ENCODE measurements at regions not wholly inside any gene's neighbourhood (a gene's known extent, or its start where the extent isn't known, plus 50 kb on each side); places are given as distances from the start of the nearest gene placed in this dataset.

DNA sequence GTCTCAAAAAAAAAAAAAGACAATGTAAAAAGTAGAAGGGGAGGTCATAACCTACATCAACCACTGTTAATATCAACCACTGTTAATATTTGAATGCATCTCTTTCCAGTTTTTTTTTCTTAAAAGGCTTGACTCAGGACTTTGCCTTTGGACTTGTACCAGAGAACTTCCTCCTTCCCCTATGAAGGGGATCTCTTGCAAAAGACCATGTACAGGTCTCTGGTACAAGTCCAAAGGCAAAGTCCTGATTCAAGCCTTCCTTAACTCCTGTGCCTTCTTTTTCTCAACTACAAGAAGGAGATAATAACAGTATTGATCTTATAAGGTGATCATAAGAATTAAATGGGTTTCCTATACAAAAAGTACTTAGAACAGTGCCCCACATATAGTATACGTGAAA is 563.5 kb downstream of the BUD13 start:
- H3K27ac Mint-ChIP-seq = no peak overlapping the region
- ChIA-PET POLR2A (no interaction called here), CTCF (no interaction called here)
- no peak for DNase-seq
- no peaks in the 10 kb centered on the region for H3K36me3 Mint-ChIP-seq (ENCODE audit: low read depth)
- no peaks in the 10 kb centered on the region for H3K27me3 Mint-ChIP-seq
- H3K4me3 Mint-ChIP-seq = no peak overlapping the region
- no peaks in the 10 kb centered on the region for H3K4me1 Mint-ChIP-seq
- no peaks in the 10 kb centered on the region for H3K9me3 Mint-ChIP-seq

DNA sequence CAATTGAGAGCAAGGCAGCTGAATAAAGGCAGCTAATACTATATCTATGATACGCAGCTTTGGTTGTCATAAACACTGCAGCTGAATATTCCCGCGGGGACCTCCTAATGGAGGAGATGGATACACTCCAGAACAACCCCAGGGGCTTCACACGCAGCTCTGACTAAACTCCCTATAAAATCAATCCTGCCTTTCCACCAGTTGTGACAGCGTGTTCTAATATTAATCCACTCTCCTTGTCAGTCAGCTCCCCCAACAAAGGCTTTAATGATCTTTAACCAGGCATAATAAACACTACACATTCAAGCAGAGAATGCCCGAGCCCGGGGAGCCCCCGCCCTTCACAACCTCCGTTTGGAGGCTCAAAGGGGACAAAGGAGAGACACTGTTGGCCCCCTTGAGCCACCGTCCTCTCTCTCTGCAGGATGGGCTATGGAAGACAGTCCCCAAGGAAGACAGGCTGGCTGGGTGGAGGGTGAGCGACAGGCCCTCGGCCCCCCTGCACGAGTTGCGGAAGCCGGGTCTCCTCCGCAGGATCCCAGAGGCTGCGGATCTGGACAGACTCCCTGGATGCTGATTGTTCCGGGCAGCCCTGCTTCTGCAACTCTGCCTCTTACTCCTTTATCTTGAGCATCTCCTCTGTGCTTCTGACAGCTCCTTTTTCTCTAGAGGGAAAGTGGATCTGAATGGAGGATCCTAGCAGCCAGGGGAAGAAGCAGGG is 565.2 kb downstream of the BUD13 start:
- ChIA-PET POLR2A (no interaction called here), CTCF (interaction anchor here (1.4 kb wide), 1 partner anchor 15 kb away, joined by 3 read pairs; no protein-coding TSS in a partner anchor)
- Mint-ChIP-seq H3K36me3 (ENCODE audit: low read depth) (no peaks in the 10 kb centered on the region), H3K27me3 (no peaks in the 10 kb centered on the region), H3K4me3 (no peak overlapping the region), H3K4me1 (no peaks in the 10 kb centered on the region), H3K27ac (no peak overlapping the region), H3K9me3 (no peaks in the 10 kb centered on the region)
- DNase-seq = no peak

DNA sequence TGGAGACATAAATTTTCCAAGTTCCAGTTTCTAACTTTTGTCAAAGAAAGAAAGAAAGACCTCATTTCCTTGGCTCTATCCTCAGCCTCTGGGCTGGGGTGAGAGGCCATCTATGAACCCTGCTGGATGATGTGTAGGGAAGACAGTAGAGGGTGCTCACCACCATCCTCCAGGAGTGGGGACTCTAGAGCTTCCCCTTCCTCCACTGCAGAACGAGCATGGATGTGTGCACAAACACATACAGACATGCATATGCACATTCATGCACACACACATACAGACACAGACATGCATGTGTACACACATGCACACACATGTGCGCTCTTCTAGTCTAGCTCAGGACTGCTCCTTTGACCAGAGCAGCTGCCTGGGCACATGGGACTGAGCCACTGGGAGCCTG is 565.8 kb downstream of the BUD13 start:
- Mint-ChIP-seq H3K27ac (no peak overlapping the region), H3K27me3 (no peaks in the 10 kb centered on the region), H3K9me3 (no peaks in the 10 kb centered on the region), H3K4me1 (no peaks in the 10 kb centered on the region), H3K4me3 (no peak overlapping the region), H3K36me3 (ENCODE audit: low read depth) (no peaks in the 10 kb centered on the region)
- DNase-seq = no peak
- CTCF ChIA-PET = interaction anchor here (1.4 kb wide), 1 partner anchor 15 kb away, joined by 3 read pairs; no protein-coding TSS in a partner anchor
- POLR2A ChIA-PET = no interaction called here

DNA sequence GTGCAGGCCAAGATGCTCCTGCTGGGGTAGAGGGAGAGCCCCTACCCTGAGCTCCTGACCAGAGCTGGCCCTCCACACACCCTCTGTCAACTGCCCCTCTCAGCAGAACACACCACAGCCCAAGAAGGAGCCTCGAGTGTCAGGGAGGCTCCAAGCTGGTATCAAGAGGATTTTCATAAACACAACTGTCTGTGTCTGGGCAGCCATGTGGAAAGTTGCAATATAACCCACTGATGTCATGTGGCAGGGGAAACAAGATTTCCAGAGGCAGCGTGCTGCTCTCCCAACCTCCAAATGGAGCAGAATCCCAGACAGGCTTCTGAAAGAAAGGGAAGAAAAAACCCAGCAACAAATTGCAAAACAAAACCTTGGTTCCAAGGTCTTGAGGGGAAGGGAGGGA is 569.9 kb downstream of the BUD13 start:
- Mint-ChIP-seq H3K4me1 (no peaks in the 10 kb centered on the region), H3K36me3 (ENCODE audit: low read depth) (no peaks in the 10 kb centered on the region), H3K27me3 (no peaks in the 10 kb centered on the region), H3K27ac (no peak overlapping the region), H3K9me3 (no peaks in the 10 kb centered on the region), H3K4me3 (no peak overlapping the region)
- no peak for DNase-seq
- CTCF ChIA-PET = interaction anchor here (1.0 to 1.3 kb wide), 2 partner anchors 11 to 12 kb away, joined by 3 read pairs; no protein-coding TSS in a partner anchor
- POLR2A ChIA-PET = interaction anchor here (0.6 kb wide), 1 partner anchor 296 kb away, joined by 4 read pairs; no protein-coding TSS in a partner anchor

DNA sequence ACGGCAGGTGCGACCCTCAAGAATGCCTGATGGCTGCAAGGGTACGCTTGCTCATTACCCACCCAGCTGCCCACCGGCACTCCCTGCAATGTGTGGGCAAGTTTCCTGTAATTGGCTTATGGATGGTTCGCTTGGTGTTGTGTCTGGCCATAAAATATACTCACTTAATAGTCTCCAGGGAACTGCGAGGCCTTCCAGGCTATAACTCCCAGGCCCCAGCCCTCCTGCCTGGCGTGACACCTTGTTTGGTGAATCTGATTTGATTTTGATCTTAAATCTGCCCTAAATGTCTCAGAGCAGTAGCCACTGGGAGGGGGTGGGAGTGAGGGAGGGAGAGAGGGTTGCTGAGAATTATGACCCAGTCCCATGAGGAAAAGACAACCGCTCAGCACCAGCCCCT is 572.2 kb downstream of the BUD13 start:
- ChIA-PET CTCF (no interaction called here), POLR2A (no interaction called here)
- DNase-seq = no peak
- Mint-ChIP-seq H3K4me1 (no peaks in the 10 kb centered on the region), H3K27me3 (no peaks in the 10 kb centered on the region), H3K9me3 (no peaks in the 10 kb centered on the region), H3K4me3 (no peak overlapping the region), H3K36me3 (ENCODE audit: low read depth) (no peaks in the 10 kb centered on the region), H3K27ac (no peak overlapping the region)

DNA sequence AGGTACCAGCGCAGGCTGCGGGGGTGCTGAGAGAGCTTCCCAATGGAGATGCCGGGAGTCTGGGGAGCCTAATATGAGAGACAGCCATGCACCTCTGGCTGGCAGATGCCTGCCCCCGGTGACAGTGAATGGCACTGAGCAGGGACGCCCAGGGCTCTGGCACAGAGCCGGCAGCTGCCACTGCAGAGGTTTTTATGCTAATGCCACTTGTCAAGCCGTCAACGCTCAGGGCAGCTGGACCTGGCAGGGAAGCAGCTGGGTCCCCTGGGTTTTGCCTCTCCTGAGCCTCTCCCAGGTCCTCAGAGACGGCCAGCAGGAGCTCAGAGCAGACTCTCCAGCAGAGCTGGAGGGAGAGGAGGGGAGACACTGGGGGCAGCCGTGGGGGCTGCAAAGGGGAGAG is 573.6 kb downstream of the BUD13 start:
- Mint-ChIP-seq H3K4me3 (no peak overlapping the region), H3K27ac (no peak overlapping the region), H3K27me3 (peaks cover 7% of the 10 kb centered on the region), H3K9me3 (no peaks in the 10 kb centered on the region), H3K4me1 (no peaks in the 10 kb centered on the region), H3K36me3 (ENCODE audit: low read depth) (no peaks in the 10 kb centered on the region)
- DNase-seq = no peak
- ChIA-PET CTCF (no interaction called here), POLR2A (no interaction called here)

DNA sequence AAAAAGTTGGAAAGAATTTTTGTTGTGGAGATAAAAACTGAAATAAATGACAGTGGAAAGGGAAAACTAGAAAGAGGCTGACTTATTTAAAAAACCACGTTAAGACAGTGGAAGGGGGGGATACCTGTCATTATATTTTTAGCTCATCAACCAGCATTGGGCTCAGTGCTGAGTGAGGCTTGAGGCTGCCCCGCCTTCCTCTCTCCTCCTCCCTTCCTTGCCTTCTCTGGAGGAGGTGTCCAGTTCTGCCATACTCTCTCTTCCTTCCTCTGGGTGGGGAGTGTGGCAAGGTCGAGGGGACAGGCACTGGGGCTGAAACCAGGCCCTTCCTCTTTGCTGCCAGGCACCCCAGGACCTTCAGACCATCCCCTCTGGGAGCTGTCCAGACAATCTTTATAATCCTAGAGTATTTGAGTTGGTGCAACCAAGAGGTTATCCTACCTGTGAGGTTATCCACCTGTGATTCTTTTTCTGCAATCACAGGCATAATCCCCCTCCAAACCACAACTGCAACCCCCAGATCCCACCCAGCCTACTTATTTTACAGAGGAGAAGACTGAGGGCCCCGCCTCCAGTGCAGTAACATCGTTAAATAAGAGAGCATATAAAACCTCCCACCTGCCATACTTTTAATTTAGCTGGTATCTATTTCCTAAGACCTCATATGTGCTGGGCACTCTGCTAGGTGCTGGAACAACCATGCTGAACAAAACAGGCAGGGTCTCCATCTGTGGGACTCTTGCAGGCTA is 578.5 kb downstream of the BUD13 start:
- POLR2A ChIA-PET = no interaction called here
- H3K27me3 Mint-ChIP-seq = peaks cover 28% of the 10 kb centered on the region
- CTCF ChIA-PET = interaction anchor here (1.0 kb wide), 1 partner anchor 10 kb away, joined by 3 read pairs; no protein-coding TSS in a partner anchor
- no peak overlapping the region for H3K27ac Mint-ChIP-seq
- no peaks in the 10 kb centered on the region for H3K4me1 Mint-ChIP-seq
- H3K9me3 Mint-ChIP-seq = no peaks in the 10 kb centered on the region
- no peak for DNase-seq
- H3K4me3 Mint-ChIP-seq = no peak overlapping the region
- no peaks in the 10 kb centered on the region for H3K36me3 Mint-ChIP-seq (ENCODE audit: low read depth)

DNA sequence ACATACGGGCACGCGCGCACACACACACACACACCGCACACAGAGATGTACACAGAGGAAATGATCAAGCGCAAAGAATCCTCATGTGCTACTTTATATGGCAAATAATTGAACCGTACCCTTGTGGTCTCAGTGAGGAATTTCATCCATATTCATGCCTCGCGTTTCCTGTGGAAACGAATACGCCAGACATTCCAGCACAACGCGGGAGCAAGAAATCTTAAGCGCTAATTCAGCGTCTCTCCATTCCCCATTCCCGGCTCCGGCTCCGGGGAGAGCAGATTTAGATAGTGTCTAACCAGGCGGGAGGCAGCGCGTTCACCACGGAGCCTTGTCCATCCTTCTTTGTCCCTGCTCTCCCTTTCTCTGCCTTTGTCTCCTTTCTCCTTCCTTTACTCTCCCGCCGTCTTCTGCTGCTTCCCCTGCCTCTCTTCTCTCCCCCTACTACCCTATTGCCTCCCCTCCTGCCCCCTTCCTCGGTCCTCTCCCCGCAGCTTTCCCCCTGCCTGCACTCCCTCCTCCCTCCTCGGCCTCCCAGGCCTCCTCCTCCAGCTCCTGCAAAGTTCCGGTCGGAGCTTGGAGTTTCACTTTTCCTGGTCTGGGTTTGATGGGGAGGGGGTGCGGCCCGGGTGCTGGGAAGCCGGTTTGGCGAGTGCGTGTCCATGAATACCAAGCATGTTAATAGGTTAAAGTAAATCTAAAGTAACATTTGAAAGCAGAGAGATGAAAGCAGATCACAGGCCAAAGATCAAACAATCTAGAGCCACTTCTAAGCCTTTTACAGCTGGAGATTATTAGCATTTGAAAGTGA is 579.3 kb downstream of the BUD13 start:
- Mint-ChIP-seq H3K36me3 (ENCODE audit: low read depth) (no peaks in the 10 kb centered on the region), H3K4me3 (no peak overlapping the region), H3K4me1 (no peaks in the 10 kb centered on the region), H3K9me3 (no peaks in the 10 kb centered on the region), H3K27ac (no peak overlapping the region), H3K27me3 (peaks cover 28% of the 10 kb centered on the region)
- ChIA-PET CTCF (interaction anchor here (1.0 kb wide), 1 partner anchor 9 kb away, joined by 3 read pairs; no protein-coding TSS in a partner anchor), POLR2A (no interaction called here)
- DNase-seq = no peak

DNA sequence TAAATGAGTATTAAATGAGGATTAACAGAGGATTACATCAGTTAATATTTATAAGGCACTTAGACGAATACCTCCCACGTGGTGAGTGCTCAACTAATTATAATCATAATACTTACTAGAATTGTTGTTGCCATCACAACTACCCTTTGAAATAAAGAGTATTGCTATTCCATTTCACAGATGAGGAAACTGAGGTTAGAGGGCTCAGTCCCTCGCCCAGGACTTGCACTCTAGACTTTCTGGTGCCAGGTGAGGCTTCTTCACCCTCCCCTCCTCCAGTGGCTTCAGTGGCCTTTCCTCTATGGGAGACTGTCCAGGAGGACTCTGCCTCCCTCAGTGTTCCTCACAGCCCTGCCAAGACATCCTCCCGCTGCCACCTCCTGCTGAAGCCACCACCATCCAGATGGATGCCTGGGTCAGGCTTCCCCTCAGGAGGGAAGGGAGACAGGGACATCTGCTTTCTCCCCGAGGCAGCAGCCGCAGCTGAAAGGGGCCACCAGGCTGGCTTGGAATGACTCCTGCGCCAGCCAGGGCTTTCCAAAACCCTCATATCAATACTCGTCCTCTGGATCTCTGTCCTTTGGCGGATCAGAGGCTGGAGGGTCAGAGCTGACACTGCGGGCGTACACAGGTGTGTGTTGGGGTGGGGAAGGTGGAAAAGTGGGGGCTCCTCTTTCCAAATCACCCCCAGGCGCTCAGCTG is 580.1 kb downstream of the BUD13 start:
- no peak overlapping the region for H3K4me3 Mint-ChIP-seq
- no peak for DNase-seq
- CTCF ChIA-PET = no interaction called here
- H3K9me3 Mint-ChIP-seq = no peaks in the 10 kb centered on the region
- H3K27ac Mint-ChIP-seq = no peak overlapping the region
- H3K27me3 Mint-ChIP-seq = peaks cover 28% of the 10 kb centered on the region
- no peaks in the 10 kb centered on the region for H3K36me3 Mint-ChIP-seq (ENCODE audit: low read depth)
- no peaks in the 10 kb centered on the region for H3K4me1 Mint-ChIP-seq
- POLR2A ChIA-PET = no interaction called here

DNA sequence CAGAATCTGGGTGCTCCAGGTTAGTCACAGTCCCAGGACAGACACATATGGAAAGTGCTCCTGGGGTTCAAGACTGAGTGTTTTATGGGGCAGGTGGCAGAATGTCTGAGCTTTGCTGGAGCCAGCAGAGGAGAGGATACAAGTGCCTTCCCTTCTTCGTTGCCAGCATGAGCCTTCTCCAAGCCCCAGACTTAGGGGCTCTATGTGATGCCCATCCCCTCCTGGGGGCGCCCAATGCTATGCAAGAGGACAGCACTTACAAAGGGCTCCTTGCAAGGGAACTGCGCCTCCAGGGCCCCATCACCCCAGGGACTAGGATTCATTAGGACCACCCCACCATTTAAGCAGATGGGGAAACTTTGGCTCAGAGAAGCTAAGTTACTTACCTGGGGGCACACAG is 581.9 kb downstream of the BUD13 start:
- Mint-ChIP-seq H3K4me1 (no peaks in the 10 kb centered on the region), H3K27ac (no peak overlapping the region), H3K4me3 (no peak overlapping the region), H3K36me3 (ENCODE audit: low read depth) (no peaks in the 10 kb centered on the region), H3K9me3 (no peaks in the 10 kb centered on the region), H3K27me3 (peaks cover 28% of the 10 kb centered on the region)
- DNase-seq = no peak
- POLR2A ChIA-PET = no interaction called here
- CTCF ChIA-PET = interaction anchor here (0.5 kb wide), 1 partner anchor 761 kb away, joined by 3 read pairs; no protein-coding TSS in a partner anchor

DNA sequence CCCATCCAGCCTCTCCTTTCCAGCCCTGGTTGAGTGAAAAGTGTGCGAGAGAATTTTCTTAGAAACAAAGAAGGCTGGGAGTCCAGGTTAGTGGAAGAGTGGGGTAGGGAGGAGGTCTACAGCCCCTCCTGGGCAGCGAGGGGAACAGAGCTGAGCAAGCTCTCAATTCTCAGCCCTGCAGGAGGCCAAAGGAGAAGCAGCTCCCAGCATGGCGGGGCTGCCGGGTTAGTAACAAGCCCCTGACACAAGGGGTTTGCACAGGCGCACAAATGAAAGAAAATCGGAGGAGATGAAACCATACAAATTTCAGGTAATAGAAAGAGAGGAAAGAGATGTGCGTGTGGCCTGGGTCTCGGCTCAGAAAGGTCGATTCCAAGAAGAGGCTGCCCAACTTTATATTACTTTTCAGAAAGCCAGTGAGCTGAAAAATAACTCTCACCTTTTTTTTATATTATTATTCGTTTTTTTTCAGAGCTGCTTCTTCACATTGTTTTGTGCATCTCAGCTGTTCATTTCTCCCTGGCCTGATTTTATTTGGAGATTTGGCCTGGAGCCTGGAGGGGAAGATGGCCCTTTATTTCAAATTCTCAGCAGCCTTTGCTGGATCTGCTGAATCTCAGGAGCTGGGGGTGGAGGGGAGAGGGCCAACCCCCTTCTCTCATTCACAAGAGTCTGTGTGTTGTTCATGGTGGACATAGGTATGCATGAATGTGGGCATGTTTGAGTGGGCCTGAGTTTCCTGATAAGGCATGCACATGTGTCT is 583.2 kb downstream of the BUD13 start:
- no peak for DNase-seq
- Mint-ChIP-seq H3K9me3 (no peaks in the 10 kb centered on the region), H3K4me1 (no peaks in the 10 kb centered on the region), H3K4me3 (no peak overlapping the region), H3K27me3 (peaks cover 25% of the 10 kb centered on the region), H3K27ac (no peak overlapping the region), H3K36me3 (ENCODE audit: low read depth) (no peaks in the 10 kb centered on the region)
- CTCF ChIA-PET = no interaction called here
- POLR2A ChIA-PET = no interaction called here

DNA sequence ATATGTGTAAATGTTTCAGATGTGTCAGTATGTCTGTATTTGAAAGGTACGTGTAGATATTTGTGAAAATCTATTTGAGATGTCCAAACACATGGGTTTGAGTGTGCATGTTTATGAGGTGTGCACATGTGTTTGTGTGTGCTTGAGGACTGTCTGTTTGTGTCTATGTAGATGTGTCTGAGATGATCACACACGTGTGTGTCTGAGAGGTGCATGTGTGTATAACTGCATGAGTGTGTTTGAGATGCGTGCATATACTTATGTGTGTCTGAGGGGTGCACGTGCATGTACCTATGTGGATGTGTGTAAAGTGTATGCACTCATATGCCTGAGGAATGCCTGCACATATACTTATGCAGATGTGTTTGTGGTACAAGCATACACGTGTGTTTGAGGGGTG is 584.4 kb downstream of the BUD13 start:
- POLR2A ChIA-PET = no interaction called here
- Mint-ChIP-seq H3K27me3 (peaks cover 13% of the 10 kb centered on the region), H3K36me3 (ENCODE audit: low read depth) (no peaks in the 10 kb centered on the region), H3K27ac (no peak overlapping the region), H3K4me1 (no peaks in the 10 kb centered on the region), H3K9me3 (no peaks in the 10 kb centered on the region), H3K4me3 (no peak overlapping the region)
- DNase-seq = no peak
- CTCF ChIA-PET = no interaction called here

All from activated CD4-positive, alpha-beta T cell treated with anti-CD3 and anti-CD28 coated beads, Interleukin-2, amount 10 ng/mL, durations not matched to agents 7 days and 5 days (primary cell).